ENCODE measurements at regions not wholly inside any gene's neighbourhood (a gene's known extent, or its start where the extent isn't known, plus 50 kb on each side); places are given as distances from the start of the nearest gene placed in this dataset.
"Not testable (repeated sequence)": the region's sequence is repeated elsewhere in the genome, so short reads cannot be mapped to it uniquely, and the experiment has no call there.

GRCh38 chr2:13255485-13255884, 538.7 kb downstream of the TRIB2 start:
- no peak for DNase-seq

GRCh38 chr2:13260402-13260801, 543.7 kb downstream of the TRIB2 start:
- no peak for DNase-seq

- DNase-seq: no peak
Observed at GRCh38 chr2:13266166-13266565, 549.4 kb downstream of the TRIB2 start.

- no peak for DNase-seq
Observed at GRCh38 chr2:13284688-13285087, 568.0 kb downstream of the TRIB2 start.

GRCh38 chr2:13289310-13289709, 572.6 kb downstream of the TRIB2 start:
- no peak for DNase-seq

- DNase-seq: not testable (repeated sequence)
Observed at GRCh38 chr2:13308478-13308805, 591.7 kb downstream of the TRIB2 start.

GRCh38 chr2:13308989-13309388, 592.3 kb downstream of the TRIB2 start:
- no peak for DNase-seq

GRCh38 chr2:13332060-13332459, 615.3 kb downstream of the TRIB2 start:
- DNase-seq: no peak

- DNase-seq: not testable (repeated sequence)
Observed at GRCh38 chr2:13334071-13334470, 617.3 kb downstream of the TRIB2 start.

- DNase-seq: no peak
Observed at GRCh38 chr2:13334545-13334944, 617.8 kb downstream of the TRIB2 start.

- DNase-seq: no peak
Observed at GRCh38 chr2:13335862-13336535, 619.3 kb downstream of the TRIB2 start.

GRCh38 chr2:13351068-13351467, 634.3 kb downstream of the TRIB2 start:
- no peak for DNase-seq

- DNase-seq: no peak
Observed at GRCh38 chr2:13353083-13353482, 636.3 kb downstream of the TRIB2 start.

- no peak for DNase-seq
Observed at GRCh38 chr2:13354031-13354430, 637.3 kb downstream of the TRIB2 start.

- not testable (repeated sequence) for DNase-seq
Observed at GRCh38 chr2:13381928-13382327, 665.2 kb downstream of the TRIB2 start.

GRCh38 chr2:13389172-13389571, 672.4 kb downstream of the TRIB2 start:
- not testable (repeated sequence) for DNase-seq

GRCh38 chr2:13390676-13391075, 673.9 kb downstream of the TRIB2 start:
- peak; percentile 44 for DNase-seq

GRCh38 chr2:13401312-13401711, 684.6 kb downstream of the TRIB2 start:
- no peak for DNase-seq

- no peak for DNase-seq
Observed at GRCh38 chr2:13413989-13414388, 697.3 kb downstream of the TRIB2 start.

- DNase-seq: no peak
Observed at GRCh38 chr2:13414897-13415296, 698.2 kb downstream of the TRIB2 start.

GRCh38 chr2:13433954-13434353, 717.2 kb downstream of the TRIB2 start:
- DNase-seq: no peak

GRCh38 chr2:13443554-13444261, 727.0 kb downstream of the TRIB2 start:
- not testable (repeated sequence) for DNase-seq

GRCh38 chr2:13462464-13462863, 745.7 kb downstream of the TRIB2 start:
- DNase-seq: no peak

GRCh38 chr2:13466076-13466475, 749.3 kb downstream of the TRIB2 start:
- DNase-seq: no peak

GRCh38 chr2:13474538-13474937, 757.8 kb downstream of the TRIB2 start:
- DNase-seq: no peak
